IMR-90 (cell line): ENCODE measurements at regions not wholly inside any gene's neighbourhood (a gene's known extent, or its start where the extent isn't known, plus 50 kb on each side); places are given as distances from the start of the nearest gene placed in this dataset.

Experiments
- ATAC-seq: fragments of 200-7000 bp; cut with Tn5 transposase; 2 replicates; pipeline ENCODE4 v1.9.1; 2020; ENCODE audit warnings: low read depth, mild to moderate bottlenecking, moderate library complexity
- BruUV-seq: library from RNA; stranded (reverse); fragments of 400-500 nt; replicated peaks from 2 replicates; lab custom pipeline; 2021; lab: Mats Ljungman, UMichigan
- CTCF ChIA-PET: fragments of 300-600 bp; formaldehyde crosslinking; extraction: SDS; loops from one replicate; lab custom pipeline; 2021; ENCODE audit warnings: antibody characterized with exemption; lab: Yijun Ruan, JAX
- POLR2A ChIA-PET: fragments of 300-600 bp; sonication (Branson Sonifier 250); formaldehyde crosslinking; loops from one replicate; lab custom pipeline; 2022; ENCODE audit warnings: antibody characterized with exemption; ENCODE audit not compliant: unreplicated experiment; lab: Charles Lee
- DNase-seq: peaks from one replicate; pipeline ENCODE4 v3.0.0; 2013
- H2AFZ ChIP-seq: replicated peaks from 2 replicates; pipeline ENCODE3; 2013; ENCODE audit warnings: low read length, mild to moderate bottlenecking; ENCODE audit not compliant: poor library complexity
- H2AK5ac ChIP-seq: 2 replicates; pipeline ENCODE4 v1.6.1; 2013; ENCODE audit warnings: low read depth, low read length, inconsistent platforms
- H2AK9ac ChIP-seq: replicated peaks from 2 replicates; pipeline ENCODE3; 2013; ENCODE audit warnings: mild to moderate bottlenecking, low read depth, low read length, moderate library complexity; ENCODE audit not compliant: poor library complexity
- H2BK120ac ChIP-seq: 2 replicates; pipeline ENCODE4 v1.6.1; 2013; ENCODE audit warnings: low read depth, low read length, inconsistent platforms
- H2BK15ac ChIP-seq: 3 replicates; pipeline ENCODE4 v1.6.1; 2013; ENCODE audit warnings: low read depth, low read length, inconsistent platforms
- H2BK20ac ChIP-seq: 2 replicates; pipeline ENCODE4 v1.6.1; 2013; ENCODE audit warnings: low read depth, mild to moderate bottlenecking, inconsistent platforms, low read length, moderate library complexity
- H2BK5ac ChIP-seq: 2 replicates; pipeline ENCODE4 v1.6.1; 2013; ENCODE audit warnings: mild to moderate bottlenecking, low read depth, low read length, inconsistent platforms; ENCODE audit not compliant: poor library complexity, severe bottlenecking
- H3K14ac ChIP-seq: replicated peaks from 2 replicates; pipeline ENCODE4 v1.6.1; 2013; ENCODE audit warnings: low read depth, low read length, inconsistent platforms
- H3K18ac ChIP-seq: 2 replicates; pipeline ENCODE4 v1.6.1; 2013; ENCODE audit warnings: low read depth, low read length, control low read depth
- H3K23ac ChIP-seq: 2 replicates; pipeline ENCODE4 v1.6.1; 2013; ENCODE audit warnings: low read depth, low read length, inconsistent platforms
- H3K27ac ChIP-seq: 2 replicates; pipeline ENCODE4 v1.5.1; 2013; ENCODE audit warnings: mild to moderate bottlenecking, control low read depth, low read length; ENCODE audit not compliant: insufficient read depth
- H3K27me3 ChIP-seq: 2 replicates; pipeline ENCODE4 v1.6.1; 2013; ENCODE audit warnings: low read length; ENCODE audit not compliant: control insufficient read depth, insufficient read depth
- H3K36me3 ChIP-seq: 2 replicates; pipeline ENCODE4 v1.6.1; 2013; ENCODE audit warnings: low read length, mixed read lengths; ENCODE audit not compliant: control insufficient read depth, insufficient read depth
- H3K4ac ChIP-seq: 2 replicates; pipeline ENCODE4 v1.6.1; 2013; ENCODE audit warnings: low read depth, low read length, inconsistent platforms
- H3K4me1 ChIP-seq: 2 replicates; pipeline ENCODE4 v1.6.1; 2013; ENCODE audit warnings: low read length, mixed read lengths; ENCODE audit not compliant: control insufficient read depth, insufficient read depth
- H3K4me2 ChIP-seq: 2 replicates; pipeline ENCODE4 v1.6.1; 2013; ENCODE audit warnings: low read depth, mild to moderate bottlenecking, control low read depth, low read length, moderate library complexity
- H3K4me3 ChIP-seq: 2 replicates; pipeline ENCODE4 v1.5.1; 2013; ENCODE audit warnings: low read depth, mild to moderate bottlenecking, control low read depth, low read length, moderate library complexity; ENCODE audit not compliant: insufficient read depth
- H3K56ac ChIP-seq: 2 replicates; pipeline ENCODE4 v1.6.1; 2013; ENCODE audit warnings: low read length, inconsistent platforms; ENCODE audit not compliant: insufficient read depth; ENCODE audit errors: extremely low read depth
- H3K79me1 ChIP-seq, 2 experiments: 2 replicates each; pipeline ENCODE4 v1.6.1; 2013; ENCODE audit warnings: low read length in 2 of 2, inconsistent platforms in 1 of 2, low read depth in 1 of 2
- H3K9ac ChIP-seq: 2 replicates; pipeline ENCODE4 v1.6.1; 2013; ENCODE audit warnings: low read depth, low read length, control low read depth
- H3K9me1 ChIP-seq: 2 replicates; pipeline ENCODE4 v1.6.1; 2013; ENCODE audit warnings: low read length, inconsistent platforms; ENCODE audit not compliant: insufficient read depth
- H3K9me3 ChIP-seq: 2 replicates; pipeline ENCODE4 v1.6.1; 2013; ENCODE audit warnings: low read length; ENCODE audit not compliant: control insufficient read depth, insufficient read depth
- H4K20me1 ChIP-seq: 2 replicates; pipeline ENCODE4 v1.6.1; 2013; ENCODE audit warnings: low read length, inconsistent platforms; ENCODE audit not compliant: insufficient read depth
- H4K5ac ChIP-seq: 2 replicates; pipeline ENCODE4 v1.6.1; 2013; ENCODE audit warnings: mild to moderate bottlenecking, low read depth, low read length, control low read depth
- H4K8ac ChIP-seq, 2 experiments: 2 replicates each; pipeline ENCODE4 v1.6.1; 2013; ENCODE audit warnings: low read depth in 2 of 2, low read length in 2 of 2, control low read depth in 1 of 2, inconsistent platforms in 1 of 2
- H4K91ac ChIP-seq: 2 replicates; pipeline ENCODE4 v1.6.1; 2013; ENCODE audit warnings: low read depth, low read length, inconsistent platforms; ENCODE audit not compliant: insufficient read depth
- BHLHE40 ChIP-seq: fragments of 150-350 bp; IDR thresholded peaks from 2 replicates; pipeline ENCODE4 v1.6.1; 2016; ENCODE audit warnings: mild to moderate bottlenecking, low read depth, low read length
- CEBPB ChIP-seq: IDR thresholded peaks from 2 replicates; pipeline ENCODE4 v1.6.1; 2012; ENCODE audit warnings: low read depth, low read length, improper control_type of control experiment
- CTCF ChIP-seq: conservative IDR thresholded peaks from 2 replicates; pipeline ENCODE4 v1.5.1; 2012; ENCODE audit warnings: mild to moderate bottlenecking, low read depth, low read length, improper control_type of control experiment
- ELK1 ChIP-seq: fragments of 150-350 bp; IDR thresholded peaks from 2 replicates; pipeline ENCODE4 v1.6.1; 2016; ENCODE audit warnings: low read depth, mild to moderate bottlenecking, low read length, moderate library complexity, borderline replicate concordance
- FOS ChIP-seq: fragments of 150-350 bp; IDR thresholded peaks from 2 replicates; pipeline ENCODE4 v1.6.1; 2016; ENCODE audit warnings: low read depth, low read length
- MAFK ChIP-seq: IDR thresholded peaks from 2 replicates; pipeline ENCODE4 v1.6.1; 2012; ENCODE audit warnings: low read depth, low read length, improper control_type of control experiment
- MAZ ChIP-seq: IDR thresholded peaks from 2 replicates; pipeline ENCODE4 v1.6.1; 2012; ENCODE audit warnings: low read depth, mild to moderate bottlenecking, low read length, improper control_type of control experiment, moderate library complexity, borderline replicate concordance
- MXI1 ChIP-seq: IDR thresholded peaks from 2 replicates; pipeline ENCODE4 v1.6.1; 2012; ENCODE audit warnings: low read depth, mild to moderate bottlenecking, low read length, moderate library complexity, borderline replicate concordance
- NFE2L2 ChIP-seq: fragments of 150-350 bp; IDR thresholded peaks from 2 replicates; pipeline ENCODE4 v1.6.1; 2016; ENCODE audit warnings: low read depth, mild to moderate bottlenecking, low read length
- POLR2A ChIP-seq: IDR thresholded peaks from 2 replicates; pipeline ENCODE4 v1.6.1; 2012; ENCODE audit warnings: mild to moderate bottlenecking, low read depth, low read length
- RAD21 ChIP-seq: IDR thresholded peaks from 2 replicates; pipeline ENCODE4 v1.6.1; 2012; ENCODE audit warnings: low read length, improper control_type of control experiment
- RCOR1 ChIP-seq: IDR thresholded peaks from 2 replicates; pipeline ENCODE4 v1.6.1; 2012; ENCODE audit warnings: mild to moderate bottlenecking, low read length, improper control_type of control experiment; ENCODE audit not compliant: insufficient replicate concordance
- RFX5 ChIP-seq: IDR thresholded peaks from 2 replicates; pipeline ENCODE4 v1.8.0; 2012; ENCODE audit warnings: low read depth, mild to moderate bottlenecking, low read length, moderate library complexity
- SMC3 ChIP-seq: fragments of 150-350 bp; IDR thresholded peaks from 2 replicates; pipeline ENCODE4 v1.6.1; 2016; ENCODE audit warnings: low read depth, mild to moderate bottlenecking, antibody characterized with exemption, low read length, moderate library complexity
- USF2 ChIP-seq: fragments of 150-350 bp; IDR thresholded peaks from 2 replicates; pipeline ENCODE4 v1.6.1; 2017; ENCODE audit warnings: mild to moderate bottlenecking, antibody characterized with exemption, low read length, low read depth
- WGBS, 2 experiments: methylation state at CpG; one replicate each; pipeline versions ENCODE4 v1.1.5 to v1.1.7; 2013; ENCODE audit warnings: missing lambda C conversion rate in 2 of 2; ENCODE audit not compliant: insufficient read length in 1 of 2; ENCODE audit errors: extremely low coverage in 2 of 2; 5-methylcytosine and 5-hydroxymethylcytosine counted together
- dilution Hi-C: fragments of 300-500 bp; cut with HindIII; formaldehyde crosslinking; loops from one replicate; pipeline ENCODE4 v1.14.3; 2018; ENCODE audit warnings: low sequenced_read_pairs; ENCODE audit not compliant: unreplicated experiment
- in situ Hi-C: fragments of 300-500 bp; cut with MboI; formaldehyde crosslinking; loops from 3 replicates; pipeline ENCODE4 v1.14.3; 2019; ENCODE audit warnings: low sequenced_read_pairs, inconsistent platforms, mixed read lengths
- intact Hi-C: fragments of 100-400 bp; cut with micrococcal nuclease; formaldehyde crosslinking; loops from 2 replicates; pipeline ENCODE4 v1.10.0; 2022

- Histone ChIP-seq H2BK20ac (no peak overlapping the region), H3K4me1 (no peaks in the 10 kb centered on the region), H3K27me3 (no peaks in the 10 kb centered on the region; the same call in 1 of the 2 replicates), H3K4me3 (no peak overlapping the region), H3K4ac (no peak overlapping the region), H2AK9ac (no peak overlapping the region), H2BK15ac (no peak overlapping the region), H3K18ac (no peak overlapping the region), H3K56ac (no peak overlapping the region), H3K79me1 (no peaks in the 10 kb centered on the region), H2AK5ac (no peak overlapping the region), H4K5ac (no peak overlapping the region), H3K9me3 (no peaks in the 10 kb centered on the region), H3K14ac (no peak overlapping the region), H3K9me1 (no peaks in the 10 kb centered on the region), H4K20me1 (no peaks in the 10 kb centered on the region), H2BK120ac (no peak overlapping the region), H2BK5ac (no peak overlapping the region), H3K9ac (no peak overlapping the region), H4K8ac (no peak overlapping the region), H3K27ac (no peak overlapping the region), H2AFZ (peak overlapping the region; percentile 44), H3K23ac (no peak overlapping the region), H4K91ac (no peak overlapping the region), H3K36me3 (no peaks in the 10 kb centered on the region), H3K4me2 (no peak overlapping the region)
- in situ Hi-C loops, result no loop called here
- POLR2A ChIA-PET, result no interaction called here
- no TSS peak for BruUV-seq
- TF ChIP-seq MAFK (no peak), MXI1 (no peak), NFE2L2 (no peak), POLR2A (no peak), CEBPB (no peak), RCOR1 (no peak), BHLHE40 (no peak), SMC3 (no peak), USF2 (no peak), MAZ (no peak), RFX5 (no peak), FOS (no peak), CTCF (no peak), ELK1 (no peak), RAD21 (no peak)
- dilution Hi-C loops, result no loop called here
- ATAC-seq (no peak), DNase-seq (no peak)
- intact Hi-C loops, result no loop called here
- WGBS, 2 experiments, result 93% methylated on average over 3 of the region's 7 CpGs; no CpG with 5 or more reads in 1 of the 2 experiments
- CTCF ChIA-PET, result interaction anchor here (0.6 kb wide), 1 partner anchor 32 kb away, joined by 4 read pairs; no protein-coding TSS in a partner anchor
Observed at GRCh38 chr6:154593122-154593521, 82.6 kb upstream of the CNKSR3 start.
